RPMI8226 (cell line): ENCODE measurements at regions not wholly inside any gene's neighbourhood (a gene's known extent, or its start where the extent isn't known, plus 50 kb on each side); places are given as distances from the start of the nearest gene placed in this dataset.

ENCODE experiments used
- DNase-seq: peaks from one replicate; pipeline ENCODE4 v3.0.0-alpha.2; 2015

GRCh38 chr15:99921101-99921500 is 187.9 kb upstream of the LYSMD4 start:
- no peak for DNase-seq

- no peak for DNase-seq
Observed at GRCh38 chr15:99918072-99918471, 184.8 kb upstream of the LYSMD4 start.

- DNase-seq = no peak
Observed at GRCh38 chr15:99917252-99917651, 184.0 kb upstream of the LYSMD4 start.

GRCh38 chr15:99916668-99917223 is 183.5 kb upstream of the LYSMD4 start:
- no peak for DNase-seq

- peak; percentile 11 for DNase-seq
Observed at GRCh38 chr15:99914723-99915122, 181.5 kb upstream of the LYSMD4 start.

GRCh38 chr15:99911816-99912215 is 178.6 kb upstream of the LYSMD4 start:
- no peak for DNase-seq

- peak; percentile 40 for DNase-seq
Observed at GRCh38 chr15:99909592-99910295, 176.5 kb upstream of the LYSMD4 start.

GRCh38 chr15:99907698-99908097 is 174.5 kb upstream of the LYSMD4 start:
- DNase-seq = no peak

- DNase-seq = no peak
Observed at GRCh38 chr15:99906793-99907192, 173.6 kb upstream of the LYSMD4 start.

- DNase-seq = no peak
Observed at GRCh38 chr15:99906311-99906710, 173.1 kb upstream of the LYSMD4 start.

GRCh38 chr15:99902248-99902928 is 169.2 kb upstream of the LYSMD4 start:
- DNase-seq = no peak

GRCh38 chr15:99895956-99896311 is 162.7 kb upstream of the LYSMD4 start:
- DNase-seq = no peak

GRCh38 chr15:99895189-99895955 is 162.1 kb upstream of the LYSMD4 start:
- DNase-seq = no peak

- no peak for DNase-seq
Observed at GRCh38 chr15:99878835-99879234, 145.6 kb upstream of the LYSMD4 start.

- no peak for DNase-seq
Observed at GRCh38 chr15:99873451-99873850, 140.2 kb upstream of the LYSMD4 start.

GRCh38 chr15:99863550-99864198 is 130.4 kb upstream of the LYSMD4 start:
- DNase-seq = no peak

GRCh38 chr15:99857836-99858235 is 124.6 kb upstream of the LYSMD4 start:
- no peak for DNase-seq

- no peak for DNase-seq
Observed at GRCh38 chr15:99850517-99850916, 117.3 kb upstream of the LYSMD4 start.

- DNase-seq = no peak
Observed at GRCh38 chr15:99845009-99845408, 111.8 kb upstream of the LYSMD4 start.

GRCh38 chr15:99844150-99844549 is 110.9 kb upstream of the LYSMD4 start:
- no peak for DNase-seq

GRCh38 chr15:99842071-99842470 is 108.8 kb upstream of the LYSMD4 start:
- no peak for DNase-seq

- no peak for DNase-seq
Observed at GRCh38 chr15:99826157-99826780, 93.0 kb upstream of the LYSMD4 start.

GRCh38 chr15:99823346-99823745 is 90.1 kb upstream of the LYSMD4 start:
- no peak for DNase-seq
